A673 (cell line): ENCODE measurements at regions not wholly inside any gene's neighbourhood (a gene's known extent, or its start where the extent isn't known, plus 50 kb on each side); places are given as distances from the start of the nearest gene placed in this dataset.

Source experiments
- BruUV-seq: library from RNA; stranded (reverse); fragments of 400-500 nt; replicated peaks from 2 replicates; lab custom pipeline; 2021; lab: Mats Ljungman, UMichigan
- CTCF ChIA-PET: fragments of 300-600 bp; sonication (Branson Sonifier 250); formaldehyde crosslinking; loops from one replicate; lab custom pipeline; 2022; ENCODE audit warnings: antibody characterized with exemption; lab: Charles Lee
- POLR2A ChIA-PET: fragments of 300-600 bp; sonication (Branson Sonifier 250); formaldehyde crosslinking; loops from one replicate; lab custom pipeline; 2022; ENCODE audit warnings: antibody characterized with exemption; ENCODE audit not compliant: low non-redundant PET; lab: Charles Lee
- DNase-seq: peaks from one replicate; pipeline ENCODE4 v3.0.0-alpha.2; 2015; ENCODE audit warnings: low spot score
- H3K27ac ChIP-seq: fragments of 200-600 bp; sonication (generic); 2 replicates; pipeline ENCODE4 v1.5.1; 2016; ENCODE audit warnings: mixed run types, low read depth, mild to moderate bottlenecking, mixed read lengths, antibody characterized with exemption, low read length; ENCODE audit not compliant: poor library complexity, severe bottlenecking
- H3K27me3 ChIP-seq: fragments of 200-600 bp; sonication (generic); replicated peaks from 2 replicates; pipeline ENCODE4 v1.6.1; 2017; ENCODE audit warnings: mixed run types, low read depth, mild to moderate bottlenecking, mixed read lengths, antibody characterized with exemption, low read length; ENCODE audit not compliant: insufficient read depth, poor library complexity
- H3K36me3 ChIP-seq: fragments of 200-600 bp; sonication (generic); 2 replicates; pipeline ENCODE4 v1.6.1; 2016; ENCODE audit warnings: mixed run types, mild to moderate bottlenecking, mixed read lengths, antibody characterized with exemption, low read length; ENCODE audit not compliant: insufficient read depth, poor library complexity, severe bottlenecking
- H3K4me1 ChIP-seq: fragments of 200-600 bp; sonication (generic); 2 replicates; pipeline ENCODE4 v1.6.1; 2017; ENCODE audit warnings: mixed run types, mild to moderate bottlenecking, mixed read lengths, antibody characterized with exemption, low read length; ENCODE audit not compliant: insufficient read depth, poor library complexity, severe bottlenecking
- H3K4me3 ChIP-seq: fragments of 200-600 bp; sonication (generic); 2 replicates; pipeline ENCODE4 v1.5.1; 2016; ENCODE audit warnings: low read depth, mixed run types, mild to moderate bottlenecking, mixed read lengths, low read length; ENCODE audit not compliant: poor library complexity, severe bottlenecking
- H3K9me3 ChIP-seq: fragments of 200-600 bp; sonication (generic); 2 replicates; pipeline ENCODE4 v1.6.1; 2016; ENCODE audit warnings: mixed run types, low read depth, mild to moderate bottlenecking, mixed read lengths, antibody characterized with exemption, low read length; ENCODE audit not compliant: poor library complexity, severe bottlenecking
- EZH2 ChIP-seq: fragments of 200-600 bp; sonication (generic); IDR thresholded peaks from 2 replicates; pipeline ENCODE4 v1.6.1; 2017; ENCODE audit warnings: borderline replicate concordance, low read depth, mild to moderate bottlenecking, mixed read lengths, antibody characterized with exemption, low read length; ENCODE audit not compliant: poor library complexity, severe bottlenecking
- intact Hi-C: fragments of 100-400 bp; cut with micrococcal nuclease; formaldehyde crosslinking; loops from one replicate; pipeline ENCODE4 v1.10.0; 2022; ENCODE audit not compliant: unreplicated experiment
- TF ChIP-seq, protein P1 (sequence below): fragments of 300-800, 200-600 bp; sonication (generic); conservative IDR thresholded peaks from 2 replicates; pipeline ENCODE4 v1.5.1; 2017; ENCODE audit warnings: low read depth, mild to moderate bottlenecking, antibody characterized with exemption, low read length, moderate library complexity, mixed read lengths

DNA sequence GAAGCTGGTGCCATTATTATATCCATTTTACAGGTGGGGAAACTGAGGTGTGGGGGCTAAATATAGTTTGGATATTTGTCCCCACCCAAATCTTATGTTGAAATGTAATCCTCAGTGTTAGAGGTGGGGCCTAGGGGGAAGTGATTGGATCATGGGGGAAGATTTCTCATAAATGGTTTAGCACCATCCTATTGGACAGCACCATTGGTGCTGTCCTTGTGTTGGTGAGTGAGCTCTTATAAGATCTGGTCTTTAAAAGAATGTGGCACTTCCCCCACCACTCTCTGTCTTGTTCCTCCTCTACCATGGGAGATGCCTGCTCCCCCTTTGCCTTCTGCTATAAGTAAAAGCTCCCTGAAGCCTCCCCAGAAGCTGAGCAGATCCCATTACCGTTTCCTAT lies 119.8 kb upstream of the SEC14L1 start:
- Histone ChIP-seq H3K27me3 (no peaks in the 10 kb centered on the region), H3K4me3 (no peak overlapping the region), H3K36me3 (no peaks in the 10 kb centered on the region), H3K27ac (no peak overlapping the region), H3K9me3 (no peaks in the 10 kb centered on the region), H3K4me1 (no peaks in the 10 kb centered on the region)
- intact Hi-C loops, result no loop called here
- no TSS peak for BruUV-seq
- TF ChIP-seq, protein P1, sequence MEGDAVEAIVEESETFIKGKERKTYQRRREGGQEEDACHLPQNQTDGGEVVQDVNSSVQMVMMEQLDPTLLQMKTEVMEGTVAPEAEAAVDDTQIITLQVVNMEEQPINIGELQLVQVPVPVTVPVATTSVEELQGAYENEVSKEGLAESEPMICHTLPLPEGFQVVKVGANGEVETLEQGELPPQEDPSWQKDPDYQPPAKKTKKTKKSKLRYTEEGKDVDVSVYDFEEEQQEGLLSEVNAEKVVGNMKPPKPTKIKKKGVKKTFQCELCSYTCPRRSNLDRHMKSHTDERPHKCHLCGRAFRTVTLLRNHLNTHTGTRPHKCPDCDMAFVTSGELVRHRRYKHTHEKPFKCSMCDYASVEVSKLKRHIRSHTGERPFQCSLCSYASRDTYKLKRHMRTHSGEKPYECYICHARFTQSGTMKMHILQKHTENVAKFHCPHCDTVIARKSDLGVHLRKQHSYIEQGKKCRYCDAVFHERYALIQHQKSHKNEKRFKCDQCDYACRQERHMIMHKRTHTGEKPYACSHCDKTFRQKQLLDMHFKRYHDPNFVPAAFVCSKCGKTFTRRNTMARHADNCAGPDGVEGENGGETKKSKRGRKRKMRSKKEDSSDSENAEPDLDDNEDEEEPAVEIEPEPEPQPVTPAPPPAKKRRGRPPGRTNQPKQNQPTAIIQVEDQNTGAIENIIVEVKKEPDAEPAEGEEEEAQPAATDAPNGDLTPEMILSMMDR, result no peak
- no peak for TF ChIP-seq EZH2
- ChIA-PET CTCF (no interaction called here), POLR2A (no interaction called here)
- DNase-seq, result no peak

DNA sequence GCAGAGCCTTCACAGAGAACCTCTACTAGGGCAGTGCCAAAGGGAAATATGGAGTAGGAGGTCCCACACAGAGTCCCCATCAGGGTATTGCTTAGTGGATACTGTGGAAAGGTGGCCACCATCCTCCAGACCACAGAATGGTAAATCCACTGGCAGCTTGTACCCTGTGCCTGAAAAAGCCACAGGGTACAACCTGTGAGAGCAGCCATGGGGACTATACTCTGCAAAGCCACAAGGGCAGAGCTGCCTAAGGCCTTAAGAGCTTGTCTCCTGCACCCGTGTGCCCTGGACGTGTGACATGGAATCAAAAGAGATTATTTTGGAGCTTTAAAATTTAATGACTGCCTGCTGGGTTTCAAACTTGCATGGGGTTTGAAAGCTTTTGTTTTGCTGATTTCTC lies 118.0 kb upstream of the SEC14L1 start:
- no peak for TF ChIP-seq EZH2
- TF ChIP-seq, protein P1, result no peak
- no peak for DNase-seq
- intact Hi-C loops, result no loop called here
- no peak overlapping the region for H3K4me3 ChIP-seq
- H3K9me3 ChIP-seq, result no peaks in the 10 kb centered on the region
- no peaks in the 10 kb centered on the region for H3K27me3 ChIP-seq
- H3K4me1 ChIP-seq, result no peaks in the 10 kb centered on the region
- no peaks in the 10 kb centered on the region for H3K36me3 ChIP-seq
- CTCF ChIA-PET, result interaction anchor here (0.6 to 0.8 kb wide), 3 partner anchors 28 to 55 kb away, joined by 3 to 12 read pairs (median 6); no protein-coding TSS in a partner anchor
- POLR2A ChIA-PET, result no interaction called here
- H3K27ac ChIP-seq, result no peak overlapping the region
- no TSS peak for BruUV-seq

- DNase-seq, result no peak
- POLR2A ChIA-PET, result no interaction called here
- no peak overlapping the region for H3K27ac ChIP-seq
- H3K9me3 ChIP-seq, result no peaks in the 10 kb centered on the region
- no peak overlapping the region for H3K4me3 ChIP-seq
- no peak for TF ChIP-seq EZH2
- no peaks in the 10 kb centered on the region for H3K27me3 ChIP-seq
- H3K4me1 ChIP-seq, result no peaks in the 10 kb centered on the region
- H3K36me3 ChIP-seq, result no peaks in the 10 kb centered on the region
- BruUV-seq, result no TSS peak
- intact Hi-C loops, result no loop called here
- CTCF ChIA-PET, result no interaction called here
These were observed 115.0 kb upstream of the SEC14L1 start for GRCh38 chr17:77025781-77026180.

GRCh38 chr17:77027271-77027889 lies 113.4 kb upstream of the SEC14L1 start:
- Histone ChIP-seq H3K4me1 (no peaks in the 10 kb centered on the region), H3K27ac (no peak overlapping the region), H3K27me3 (no peaks in the 10 kb centered on the region), H3K4me3 (no peak overlapping the region), H3K36me3 (no peaks in the 10 kb centered on the region), H3K9me3 (peaks cover 9% of the 10 kb centered on the region)
- no peak for DNase-seq
- TF ChIP-seq, protein P1, result no peak
- no peak for TF ChIP-seq EZH2
- ChIA-PET CTCF (no interaction called here), POLR2A (no interaction called here)
- no TSS peak for BruUV-seq
- intact Hi-C loops, result no loop called here
